GM19025 (cell line): ENCODE measurements at regions not wholly inside any gene's neighbourhood (a gene's known extent, or its start where the extent isn't known, plus 50 kb on each side); places are given as distances from the start of the nearest gene placed in this dataset.

Source experiments
- ATAC-seq: cut with Tn5 transposase; IDR thresholded peaks from one replicate; pipeline ENCODE4 v1.9.1; 2021; ENCODE audit warnings: mild to moderate bottlenecking, low read depth, moderate library complexity; ENCODE audit not compliant: unreplicated experiment

- no peak for ATAC-seq
Observed at GRCh38 chr2:180405520-180405919, 398.4 kb upstream of the CWC22 start.

DNA sequence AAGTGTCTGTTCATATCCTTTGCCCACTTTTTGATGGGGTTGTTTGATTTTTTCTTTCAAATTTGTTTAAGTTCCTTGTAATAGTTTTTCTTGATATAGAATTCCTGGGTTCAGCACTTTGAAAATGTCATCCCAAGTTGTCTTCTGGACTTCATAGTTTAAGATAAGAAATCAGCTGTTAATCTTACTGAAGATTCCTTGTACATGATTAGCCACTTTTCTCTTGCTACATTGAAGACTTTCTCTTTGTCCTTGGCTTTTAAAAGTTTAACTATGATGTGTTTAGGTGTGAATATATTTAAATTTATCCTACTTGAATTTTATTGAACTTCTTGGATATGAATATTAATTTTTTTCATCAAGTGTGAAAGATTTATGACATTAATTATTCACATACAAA is 387.2 kb upstream of the CWC22 start:
- no peak for ATAC-seq

- ATAC-seq = no peak
Observed at GRCh38 chr2:180385601-180386201, 378.6 kb upstream of the CWC22 start.

GRCh38 chr2:180376066-180376465 is 369.0 kb upstream of the CWC22 start:
- ATAC-seq = no peak

DNA sequence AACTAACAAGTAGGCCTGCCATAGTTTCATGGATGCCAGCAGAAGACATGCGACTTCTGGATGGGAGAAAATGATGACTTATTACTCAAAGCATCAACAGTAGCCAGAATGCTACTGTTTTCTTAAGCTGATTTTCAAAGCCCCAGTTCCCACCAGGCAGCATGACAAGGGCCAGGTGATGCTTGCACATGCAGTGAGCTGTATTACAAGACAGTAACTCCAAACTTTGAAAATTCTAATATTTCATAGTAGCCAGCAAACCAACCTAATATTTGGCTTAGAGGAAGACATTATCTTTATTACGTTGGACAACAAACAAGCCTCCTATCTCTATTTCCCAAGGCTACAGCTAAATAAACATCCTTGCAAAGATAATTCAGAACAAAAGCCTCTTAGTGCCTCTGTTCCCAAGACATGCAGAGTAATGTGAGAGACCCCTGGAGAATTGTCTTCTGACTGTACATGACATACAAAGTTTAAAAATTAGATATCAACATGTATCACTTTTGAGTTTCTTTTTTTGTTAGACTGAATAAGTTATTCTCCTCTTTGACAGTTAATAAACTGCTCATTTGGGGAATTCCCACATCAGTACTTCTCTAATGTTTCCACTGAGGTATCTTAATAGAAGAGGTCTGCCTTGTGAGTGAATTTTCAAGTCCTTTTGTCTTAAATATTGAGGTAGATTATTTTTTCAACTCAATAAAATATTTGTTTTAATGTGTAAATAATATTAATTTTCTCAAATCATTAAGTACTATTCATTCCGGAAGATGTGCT is 367.6 kb upstream of the CWC22 start:
- ATAC-seq = no peak

DNA sequence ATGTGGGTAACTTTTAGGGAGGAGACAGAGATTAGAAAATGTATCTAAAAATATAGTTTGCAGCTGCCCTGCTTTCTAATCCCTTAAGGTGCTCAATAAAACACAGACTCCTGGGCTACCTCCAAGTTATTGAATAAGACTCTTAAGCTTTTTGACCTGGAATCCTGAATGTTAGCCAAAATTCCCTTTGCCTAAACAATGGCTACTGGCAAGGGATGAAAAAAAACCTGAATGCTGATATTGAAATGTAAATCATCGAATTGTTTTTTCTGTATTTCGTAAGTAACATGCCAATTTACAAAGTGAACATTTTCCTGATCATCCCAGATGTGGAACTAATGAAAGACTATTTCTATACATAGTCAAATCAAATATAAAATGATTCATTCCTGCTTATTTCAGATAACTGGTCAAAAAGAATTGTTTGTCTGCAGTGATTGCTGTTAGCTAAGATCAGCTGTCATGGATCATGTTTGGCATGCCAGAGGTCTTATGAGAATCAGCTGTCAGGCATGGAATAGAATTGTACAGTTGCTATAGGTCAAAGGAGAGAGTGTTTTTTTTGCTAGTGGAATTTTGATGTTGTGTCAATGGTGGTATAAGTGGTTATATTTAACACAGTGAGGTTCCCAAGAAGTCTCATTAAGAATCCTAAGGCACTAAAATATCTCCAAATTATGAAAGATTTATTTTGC is 363.6 kb upstream of the CWC22 start:
- no peak for ATAC-seq

GRCh38 chr2:180368881-180369280 is 361.8 kb upstream of the CWC22 start:
- ATAC-seq = no peak

DNA sequence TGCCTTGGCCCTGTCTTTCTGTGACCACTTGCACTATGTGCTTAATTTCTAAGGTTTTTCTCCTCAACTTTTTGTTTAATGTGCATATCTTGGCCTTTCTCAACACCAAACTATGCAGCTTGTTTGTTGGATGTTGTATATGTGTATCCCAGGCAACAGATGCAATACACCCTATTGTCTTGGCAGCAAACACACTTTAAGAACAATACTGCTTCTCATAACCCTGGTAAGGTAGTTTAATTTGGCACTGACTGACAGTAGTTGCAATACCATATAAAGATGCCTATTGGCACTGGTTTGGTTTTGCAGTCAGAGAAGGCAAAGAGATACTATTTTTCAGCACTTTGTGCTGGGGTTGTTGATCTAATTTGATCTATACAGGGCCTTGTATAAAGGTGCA is 360.7 kb upstream of the CWC22 start:
- ATAC-seq = no peak

DNA sequence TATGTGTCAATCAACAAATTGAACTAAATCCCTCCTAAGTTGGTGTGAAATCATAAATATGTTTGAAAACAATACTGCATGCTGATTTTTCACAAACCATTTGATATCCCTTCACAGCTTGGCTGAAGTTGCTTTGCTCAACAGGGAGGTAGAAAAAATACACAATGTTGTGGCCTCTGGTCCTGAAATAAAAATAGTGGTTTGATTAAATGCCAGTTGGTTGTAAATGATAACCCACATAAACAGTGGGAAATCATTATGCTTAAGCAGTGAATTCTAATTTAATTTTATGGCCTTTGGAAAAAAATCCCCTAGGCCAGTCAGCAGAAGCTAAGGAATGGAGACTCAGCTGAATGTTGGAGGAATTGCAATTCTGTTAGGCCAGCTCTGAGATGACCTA is 359.4 kb upstream of the CWC22 start:
- no peak for ATAC-seq

GRCh38 chr2:180364719-180365118 is 357.6 kb upstream of the CWC22 start:
- ATAC-seq = no peak

DNA sequence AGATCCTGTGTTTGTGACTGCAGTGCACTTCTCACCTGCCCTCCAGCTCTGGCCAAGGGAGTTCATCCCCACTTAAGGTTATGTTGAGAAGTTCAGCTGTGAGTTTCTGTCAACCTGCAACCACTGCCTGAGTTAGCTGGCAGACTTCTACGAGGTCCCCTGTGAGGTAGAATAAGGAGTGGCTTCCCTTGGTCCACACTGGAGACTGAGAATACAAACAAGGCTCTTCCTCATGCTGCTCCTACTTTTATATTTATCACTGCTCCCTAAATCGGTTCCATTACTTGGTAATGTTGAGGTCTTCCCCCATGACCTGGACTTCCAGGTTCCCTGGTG is 353.2 kb upstream of the CWC22 start:
- peak; percentile 43 for ATAC-seq

DNA sequence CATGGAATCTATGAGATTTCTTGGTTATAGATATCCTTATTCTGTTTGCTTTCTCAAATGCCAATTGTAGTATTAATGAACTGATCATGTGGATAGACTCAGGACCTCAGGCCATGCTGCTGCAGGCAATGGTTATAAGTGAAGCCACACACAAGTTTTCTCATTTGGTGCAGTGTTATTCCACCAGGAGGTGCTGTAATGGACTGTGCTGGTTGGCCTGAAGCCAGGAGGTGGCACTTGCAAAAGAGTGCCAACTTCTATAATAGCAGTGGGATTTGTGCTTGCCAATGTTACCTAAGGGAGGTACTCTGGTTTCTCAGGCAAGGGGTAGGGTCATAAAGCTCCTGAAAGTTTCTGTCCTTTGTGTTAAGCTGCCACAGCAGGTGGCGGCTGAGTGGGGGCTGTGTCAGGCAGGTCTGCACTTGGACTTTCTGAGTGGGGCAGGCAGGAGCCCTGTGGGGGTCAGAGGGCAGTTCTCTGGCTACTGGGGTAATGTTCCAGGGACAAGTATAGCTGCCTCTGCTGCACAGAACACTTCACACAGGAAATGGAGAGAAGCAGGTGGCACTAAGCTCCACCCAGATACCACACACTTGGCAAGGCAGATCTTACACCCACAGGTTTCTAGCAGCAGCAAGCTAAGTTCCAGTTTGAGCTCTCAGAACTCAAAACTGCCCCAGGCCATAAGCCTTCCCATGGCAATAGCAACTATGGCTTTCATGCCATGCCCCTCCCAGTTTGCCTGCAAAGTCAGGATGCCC is 352.6 kb upstream of the CWC22 start:
- peak; percentile 92 for ATAC-seq

- no peak for ATAC-seq
Observed at GRCh38 chr2:180358458-180358857, 351.4 kb upstream of the CWC22 start.

- no peak for ATAC-seq
Observed at GRCh38 chr2:180356676-180357075, 349.6 kb upstream of the CWC22 start.

DNA sequence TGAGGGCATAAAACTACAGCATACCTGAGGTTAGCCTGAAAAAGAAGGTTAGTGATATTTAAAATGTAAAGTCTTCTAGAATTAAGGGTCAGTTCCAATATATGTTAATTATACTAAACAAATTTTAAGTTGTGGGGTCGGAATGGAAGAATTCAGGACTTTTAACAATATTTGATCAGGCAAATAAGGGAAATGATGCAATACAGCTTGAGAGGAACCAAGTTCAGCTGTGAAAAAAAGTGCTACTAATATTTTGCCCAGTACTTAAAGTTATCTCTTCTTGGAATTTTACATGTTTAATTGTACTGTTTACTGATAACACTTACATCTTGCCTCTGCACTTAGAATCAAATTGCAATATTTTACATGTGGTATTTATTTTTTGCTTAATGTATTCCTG is 345.5 kb upstream of the CWC22 start:
- no peak for ATAC-seq

DNA sequence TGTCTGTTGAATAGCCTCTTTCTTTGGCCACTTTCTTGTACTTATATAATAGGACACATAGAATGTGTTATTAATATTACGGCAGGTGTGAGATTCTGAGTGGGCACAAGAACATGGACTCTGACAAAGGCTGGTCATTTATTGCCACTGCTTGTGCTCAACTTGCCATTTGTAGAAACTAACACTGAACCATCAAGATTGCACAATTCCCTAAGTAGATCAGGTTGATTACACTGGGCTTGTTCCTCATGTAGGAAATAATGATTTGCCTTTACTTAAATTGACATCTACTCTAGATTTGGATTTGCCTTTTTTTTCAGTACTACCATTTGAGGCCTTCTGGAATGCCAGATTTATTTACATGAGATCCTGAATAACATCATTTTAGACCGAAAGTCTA is 342.7 kb upstream of the CWC22 start:
- no peak for ATAC-seq

GRCh38 chr2:180343528-180344345 is 336.6 kb upstream of the CWC22 start:
- no peak for ATAC-seq

DNA sequence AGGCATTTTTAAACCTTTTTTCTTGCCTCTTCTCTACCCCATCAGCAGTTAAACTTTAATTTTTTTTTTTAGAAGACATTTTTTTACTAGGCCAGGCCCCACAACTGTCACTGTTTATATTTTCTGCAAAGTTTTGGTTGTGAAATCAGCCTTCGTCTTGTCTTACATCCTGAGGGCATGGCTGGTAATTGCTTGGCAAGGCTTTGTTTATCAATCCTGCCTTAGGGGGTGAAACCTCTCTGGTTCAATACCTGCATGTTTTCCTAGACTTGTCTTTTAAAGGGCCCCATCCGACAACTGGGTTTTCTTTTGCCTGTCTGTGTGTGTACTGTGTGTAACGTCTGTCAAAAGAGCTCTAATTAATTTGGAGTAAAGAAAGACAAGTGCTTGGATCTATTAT is 330.0 kb upstream of the CWC22 start:
- ATAC-seq = no peak

DNA sequence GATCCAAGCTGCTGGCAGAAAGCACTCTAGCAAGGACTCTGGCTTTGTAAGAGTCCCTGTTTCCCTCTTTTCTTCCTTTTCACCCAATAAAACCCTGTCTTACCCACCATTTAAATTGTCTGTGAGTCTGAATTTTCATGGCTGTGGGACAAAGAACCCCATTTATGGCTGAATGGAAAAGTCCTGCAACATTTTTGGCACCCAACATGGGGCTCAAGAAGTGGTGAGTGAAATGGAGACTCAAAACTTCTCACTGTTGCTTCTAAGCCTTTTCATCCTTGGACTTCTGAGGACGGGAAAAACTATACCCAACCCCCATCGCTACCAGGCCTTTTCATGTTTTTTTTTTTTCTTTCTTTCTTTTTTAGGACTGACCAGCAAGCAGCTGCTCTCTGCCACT is 329.5 kb upstream of the CWC22 start:
- ATAC-seq = no peak

DNA sequence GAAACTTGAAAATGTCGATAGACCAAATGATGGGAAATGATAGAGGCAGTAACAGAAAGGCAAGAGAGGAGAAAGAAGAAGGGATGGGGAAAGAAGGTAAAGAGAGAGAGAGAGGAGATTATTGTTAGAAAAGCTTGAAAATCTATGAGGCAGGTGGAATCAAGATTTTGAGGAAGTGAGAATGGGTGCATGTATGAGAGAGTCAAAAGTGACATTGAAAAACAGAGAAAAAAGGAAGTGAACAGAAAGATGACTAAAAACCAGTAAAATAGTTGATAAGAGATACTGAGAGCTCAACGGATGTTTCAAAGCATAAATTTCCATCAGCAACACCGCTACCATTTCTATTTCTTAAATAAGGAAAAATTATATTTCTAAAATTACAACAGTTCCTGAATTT is 327.4 kb upstream of the CWC22 start:
- ATAC-seq = peak; percentile 97
